K562 (cell line): ENCODE measurements at regions not wholly inside any gene's neighbourhood (a gene's known extent, or its start where the extent isn't known, plus 50 kb on each side); places are given as distances from the start of the nearest gene placed in this dataset.

Source experiments
- ATAC-seq: fragments of 200-7000 bp; cut with Tn5 transposase; 3 replicates; pipeline ENCODE4 v1.9.1; 2020; ENCODE audit warnings: moderate library complexity
- BruUV-seq: library from RNA; stranded (reverse); fragments of 400-500 nt; replicated peaks from 2 replicates; lab custom pipeline; 2021; lab: Mats Ljungman, UMichigan
- CTCF ChIA-PET: fragments of 300-600 bp; formaldehyde crosslinking; extraction: SDS; loops from one replicate; lab custom pipeline; 2021; ENCODE audit warnings: low intra/inter-chr PET ratio; lab: Yijun Ruan, JAX
- POLR2A ChIA-PET: fragments of 300-600, 350-650 bp; sonication (Branson Sonifier 250); formaldehyde crosslinking; extraction: SDS; loops from one replicate; lab custom pipeline; 2021; ENCODE audit warnings: antibody characterized with exemption, inconsistent platforms; lab: Yijun Ruan, JAX
- DNase-seq, 4 experiments: peaks; one replicate each; pipeline versions ENCODE4 v3.0.0 to v3.0.0-alpha.2; 2011 to 2018; ENCODE audit warnings: low spot score in 3 of 4, mixed read lengths in 3 of 4; ENCODE audit errors: extremely low read depth in 1 of 4
- FAIRE-seq: peaks from 2 replicates; lab custom pipeline; 2011; peaks lifted over from hg19 to GRCh38; lab: Jason Lieb, UNC
- H2AFZ ChIP-seq: 2 replicates; pipeline ENCODE4 v1.6.0; 2011; ENCODE audit warnings: low read depth, low read length, control low read depth, inconsistent platforms
- H3K27ac ChIP-seq: fragments of 200-600 bp; 3 replicates; pipeline ENCODE4 v1.8.0; 2011; ENCODE audit warnings: low read depth, mild to moderate bottlenecking, control low read depth, inconsistent platforms, low read length, moderate library complexity, mixed read lengths; ENCODE audit errors: extremely low read depth
- H3K27me3 ChIP-seq, 2 experiments: fragments of 300-600 bp in 1 of 2; 2 replicates in 1 of 2; 3 replicates in 1 of 2; pipeline versions ENCODE4 v1.6.0 to v1.8.0; 2011; ENCODE audit warnings: inconsistent platforms in 2 of 2, low read length in 2 of 2, mild to moderate bottlenecking in 1 of 2, mixed read lengths in 1 of 2, moderate library complexity in 1 of 2; ENCODE audit not compliant: control insufficient read depth in 2 of 2, insufficient read depth in 2 of 2
- H3K36me3 ChIP-seq: fragments of 300-600 bp; 3 replicates; pipeline ENCODE4 v1.8.0; 2011; ENCODE audit warnings: mild to moderate bottlenecking, low read length, inconsistent platforms; ENCODE audit not compliant: control insufficient read depth, insufficient read depth
- H3K4me1 ChIP-seq, 2 experiments: fragments of 200-600 bp in 1 of 2; replicated peaks in 1 of 2; 2 replicates in 1 of 2; 3 replicates in 1 of 2; pipeline versions ENCODE4 v1.5.1 to v1.8.0; 2011; ENCODE audit warnings: inconsistent platforms in 2 of 2, low read length in 2 of 2, mild to moderate bottlenecking in 1 of 2, mixed read lengths in 1 of 2, moderate library complexity in 1 of 2; ENCODE audit not compliant: control insufficient read depth in 2 of 2, insufficient read depth in 2 of 2
- H3K4me2 ChIP-seq: 2 replicates; pipeline ENCODE4 v1.6.1; 2011; ENCODE audit warnings: low read length, control low read depth, inconsistent platforms, mixed read lengths; ENCODE audit not compliant: insufficient read depth
- H3K4me3 ChIP-seq: fragments of 200-600 bp; sonication (generic), shearing (Covaris generic); 2 replicates; pipeline ENCODE4 v1.5.1; 2016; ENCODE audit warnings: control low read depth, inconsistent platforms
- H3K79me2 ChIP-seq: fragments of 200-600 bp; 3 replicates; pipeline ENCODE4 v1.8.0; 2011; ENCODE audit warnings: low read length, inconsistent platforms; ENCODE audit not compliant: control insufficient read depth, insufficient read depth
- H3K9ac ChIP-seq, 2 experiments: 2 replicates each; pipeline versions ENCODE4 v1.6.0 to v1.6.1; 2011; ENCODE audit warnings: low read depth in 2 of 2, low read length in 2 of 2, control low read depth in 1 of 2, inconsistent platforms in 1 of 2, mild to moderate bottlenecking in 1 of 2, mixed read lengths in 1 of 2; ENCODE audit not compliant: insufficient read depth in 1 of 2
- H3K9me1 ChIP-seq: one replicate; pipeline ENCODE4 v1.6.0; 2011; ENCODE audit warnings: inconsistent platforms, mild to moderate bottlenecking, low read length, moderate library complexity; ENCODE audit not compliant: control insufficient read depth, insufficient read depth
- H3K9me3 ChIP-seq: replicated peaks from 2 replicates; pipeline ENCODE4 v1.5.1; 2011; ENCODE audit warnings: low read depth, low read length, inconsistent platforms; ENCODE audit not compliant: control insufficient read depth, insufficient read depth
- H4K20me1 ChIP-seq: replicated peaks from 2 replicates; pipeline ENCODE4 v1.6.1; 2011; ENCODE audit warnings: low read length, inconsistent platforms, mixed read lengths; ENCODE audit not compliant: control insufficient read depth, insufficient read depth
- in situ Hi-C: fragments of 300-500 bp; cut with MboI; formaldehyde crosslinking; loops from 4 replicates; pipeline ENCODE4 v1.15.0; 2018; ENCODE audit warnings: inconsistent platforms, mixed read lengths
- intact Hi-C: fragments of 100-400 bp; cut with micrococcal nuclease; formaldehyde crosslinking; loops from 2 replicates; pipeline ENCODE4 v1.14.2; 2022
- TF ChIP-seq, protein P1 (sequence below), 2 experiments: fragments of 450-650 bp; formaldehyde crosslinking in 1 of 2; IDR thresholded peaks; 2 replicates each; pipeline versions ENCODE4 v1.4.0 to v1.6.1; 2014 to 2020; ENCODE audit warnings: mild to moderate bottlenecking in 2 of 2, borderline replicate concordance in 1 of 2, low read depth in 1 of 2
- TF ChIP-seq, protein P2 (sequence below), 2 experiments: fragments of 450-650 bp in 1 of 2; sonication (generic) in 1 of 2; formaldehyde crosslinking in 1 of 2; IDR thresholded peaks; 2 replicates each; pipeline versions ENCODE4 v1.7.1 to v1.9.0; 2016 to 2022; ENCODE audit warnings: inconsistent platforms in 1 of 2, mild to moderate bottlenecking in 1 of 2, missing genetic modification reagents in 1 of 2

DNA sequence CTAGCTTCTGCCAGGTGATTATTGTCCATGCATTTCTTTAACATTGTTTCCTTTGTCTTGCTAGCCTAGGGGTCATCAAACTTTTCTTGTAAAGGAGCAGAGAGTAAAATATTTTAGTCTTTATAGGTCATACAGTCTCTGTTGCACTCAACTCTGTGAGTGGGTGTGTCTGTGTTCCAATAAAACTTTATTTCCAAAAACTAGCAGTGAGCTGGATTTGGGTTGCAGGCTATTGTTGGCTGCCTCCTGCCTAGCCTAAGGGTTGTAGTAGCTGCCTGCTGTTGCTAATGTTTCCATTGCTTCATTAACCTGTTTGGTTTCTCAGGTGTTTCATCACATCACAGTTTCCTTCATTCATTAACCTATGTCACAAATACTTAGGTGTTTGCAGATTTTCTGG is 64.0 kb upstream of the DCP1A start:
- H3K4me1 ChIP-seq: no peaks in the 10 kb centered on the region
- in situ Hi-C loops: no loop called here
- H3K9ac ChIP-seq: no peak overlapping the region
- intact Hi-C loops: no loop called here
- H3K27me3 ChIP-seq: no peaks in the 10 kb centered on the region; a peak in 1 of 5 replicates
- no peak overlapping the region for H3K4me2 ChIP-seq
- no peaks in the 10 kb centered on the region for H3K9me1 ChIP-seq
- no peak overlapping the region for H2AFZ ChIP-seq
- no peaks in the 10 kb centered on the region; the same call in 1 of the 2 replicates for H3K9me3 ChIP-seq
- TF ChIP-seq, protein P1, sequence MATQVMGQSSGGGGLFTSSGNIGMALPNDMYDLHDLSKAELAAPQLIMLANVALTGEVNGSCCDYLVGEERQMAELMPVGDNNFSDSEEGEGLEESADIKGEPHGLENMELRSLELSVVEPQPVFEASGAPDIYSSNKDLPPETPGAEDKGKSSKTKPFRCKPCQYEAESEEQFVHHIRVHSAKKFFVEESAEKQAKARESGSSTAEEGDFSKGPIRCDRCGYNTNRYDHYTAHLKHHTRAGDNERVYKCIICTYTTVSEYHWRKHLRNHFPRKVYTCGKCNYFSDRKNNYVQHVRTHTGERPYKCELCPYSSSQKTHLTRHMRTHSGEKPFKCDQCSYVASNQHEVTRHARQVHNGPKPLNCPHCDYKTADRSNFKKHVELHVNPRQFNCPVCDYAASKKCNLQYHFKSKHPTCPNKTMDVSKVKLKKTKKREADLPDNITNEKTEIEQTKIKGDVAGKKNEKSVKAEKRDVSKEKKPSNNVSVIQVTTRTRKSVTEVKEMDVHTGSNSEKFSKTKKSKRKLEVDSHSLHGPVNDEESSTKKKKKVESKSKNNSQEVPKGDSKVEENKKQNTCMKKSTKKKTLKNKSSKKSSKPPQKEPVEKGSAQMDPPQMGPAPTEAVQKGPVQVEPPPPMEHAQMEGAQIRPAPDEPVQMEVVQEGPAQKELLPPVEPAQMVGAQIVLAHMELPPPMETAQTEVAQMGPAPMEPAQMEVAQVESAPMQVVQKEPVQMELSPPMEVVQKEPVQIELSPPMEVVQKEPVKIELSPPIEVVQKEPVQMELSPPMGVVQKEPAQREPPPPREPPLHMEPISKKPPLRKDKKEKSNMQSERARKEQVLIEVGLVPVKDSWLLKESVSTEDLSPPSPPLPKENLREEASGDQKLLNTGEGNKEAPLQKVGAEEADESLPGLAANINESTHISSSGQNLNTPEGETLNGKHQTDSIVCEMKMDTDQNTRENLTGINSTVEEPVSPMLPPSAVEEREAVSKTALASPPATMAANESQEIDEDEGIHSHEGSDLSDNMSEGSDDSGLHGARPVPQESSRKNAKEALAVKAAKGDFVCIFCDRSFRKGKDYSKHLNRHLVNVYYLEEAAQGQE (IDR thresholded peaks at IDR 0.05; ENCODE audit: borderline replicate concordance): no peak
- TF ChIP-seq, protein P1 (CRISPR knock-in tag; IDR thresholded peaks at IDR 0.05; ENCODE audit: low read depth): no peak
- TF ChIP-seq, protein P2, sequence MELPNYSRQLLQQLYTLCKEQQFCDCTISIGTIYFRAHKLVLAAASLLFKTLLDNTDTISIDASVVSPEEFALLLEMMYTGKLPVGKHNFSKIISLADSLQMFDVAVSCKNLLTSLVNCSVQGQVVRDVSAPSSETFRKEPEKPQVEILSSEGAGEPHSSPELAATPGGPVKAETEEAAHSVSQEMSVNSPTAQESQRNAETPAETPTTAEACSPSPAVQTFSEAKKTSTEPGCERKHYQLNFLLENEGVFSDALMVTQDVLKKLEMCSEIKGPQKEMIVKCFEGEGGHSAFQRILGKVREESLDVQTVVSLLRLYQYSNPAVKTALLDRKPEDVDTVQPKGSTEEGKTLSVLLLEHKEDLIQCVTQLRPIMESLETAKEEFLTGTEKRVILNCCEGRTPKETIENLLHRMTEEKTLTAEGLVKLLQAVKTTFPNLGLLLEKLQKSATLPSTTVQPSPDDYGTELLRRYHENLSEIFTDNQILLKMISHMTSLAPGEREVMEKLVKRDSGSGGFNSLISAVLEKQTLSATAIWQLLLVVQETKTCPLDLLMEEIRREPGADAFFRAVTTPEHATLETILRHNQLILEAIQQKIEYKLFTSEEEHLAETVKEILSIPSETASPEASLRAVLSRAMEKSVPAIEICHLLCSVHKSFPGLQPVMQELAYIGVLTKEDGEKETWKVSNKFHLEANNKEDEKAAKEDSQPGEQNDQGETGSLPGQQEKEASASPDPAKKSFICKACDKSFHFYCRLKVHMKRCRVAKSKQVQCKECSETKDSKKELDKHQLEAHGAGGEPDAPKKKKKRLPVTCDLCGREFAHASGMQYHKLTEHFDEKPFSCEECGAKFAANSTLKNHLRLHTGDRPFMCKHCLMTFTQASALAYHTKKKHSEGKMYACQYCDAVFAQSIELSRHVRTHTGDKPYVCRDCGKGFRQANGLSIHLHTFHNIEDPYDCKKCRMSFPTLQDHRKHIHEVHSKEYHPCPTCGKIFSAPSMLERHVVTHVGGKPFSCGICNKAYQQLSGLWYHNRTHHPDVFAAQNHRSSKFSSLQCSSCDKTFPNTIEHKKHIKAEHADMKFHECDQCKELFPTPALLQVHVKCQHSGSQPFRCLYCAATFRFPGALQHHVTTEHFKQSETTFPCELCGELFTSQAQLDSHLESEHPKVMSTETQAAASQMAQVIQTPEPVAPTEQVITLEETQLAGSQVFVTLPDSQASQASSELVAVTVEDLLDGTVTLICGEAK (IDR thresholded peaks at IDR 0.05): peak; percentile 78
- TF ChIP-seq, protein P2 (CRISPR knock-in tag; IDR thresholded peaks at IDR 0.05): no peak
- BruUV-seq: no TSS peak
- no peaks in the 10 kb centered on the region for H3K79me2 ChIP-seq
- no peaks in the 10 kb centered on the region for H4K20me1 ChIP-seq
- H3K36me3 ChIP-seq: no peaks in the 10 kb centered on the region
- H3K27ac ChIP-seq: no peak overlapping the region
- no peak for DNase-seq
- CTCF ChIA-PET: no interaction called here
- FAIRE-seq: no peak
- POLR2A ChIA-PET: interaction anchor here (1.0 kb wide), 1 partner anchor 12 kb away, joined by 3 read pairs; no protein-coding TSS in a partner anchor
- no peak for ATAC-seq
- H3K4me3 ChIP-seq: no peak overlapping the region
